ENCODE measurements at regions not wholly inside any gene's neighbourhood (a gene's known extent, or its start where the extent isn't known, plus 50 kb on each side); places are given as distances from the start of the nearest gene placed in this dataset.

GRCh38 chr4:29240641-29241040, 1479.5 kb upstream of the PCDH7 start:
- TF ChIP-seq, protein P1, sequence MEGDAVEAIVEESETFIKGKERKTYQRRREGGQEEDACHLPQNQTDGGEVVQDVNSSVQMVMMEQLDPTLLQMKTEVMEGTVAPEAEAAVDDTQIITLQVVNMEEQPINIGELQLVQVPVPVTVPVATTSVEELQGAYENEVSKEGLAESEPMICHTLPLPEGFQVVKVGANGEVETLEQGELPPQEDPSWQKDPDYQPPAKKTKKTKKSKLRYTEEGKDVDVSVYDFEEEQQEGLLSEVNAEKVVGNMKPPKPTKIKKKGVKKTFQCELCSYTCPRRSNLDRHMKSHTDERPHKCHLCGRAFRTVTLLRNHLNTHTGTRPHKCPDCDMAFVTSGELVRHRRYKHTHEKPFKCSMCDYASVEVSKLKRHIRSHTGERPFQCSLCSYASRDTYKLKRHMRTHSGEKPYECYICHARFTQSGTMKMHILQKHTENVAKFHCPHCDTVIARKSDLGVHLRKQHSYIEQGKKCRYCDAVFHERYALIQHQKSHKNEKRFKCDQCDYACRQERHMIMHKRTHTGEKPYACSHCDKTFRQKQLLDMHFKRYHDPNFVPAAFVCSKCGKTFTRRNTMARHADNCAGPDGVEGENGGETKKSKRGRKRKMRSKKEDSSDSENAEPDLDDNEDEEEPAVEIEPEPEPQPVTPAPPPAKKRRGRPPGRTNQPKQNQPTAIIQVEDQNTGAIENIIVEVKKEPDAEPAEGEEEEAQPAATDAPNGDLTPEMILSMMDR (IDR thresholded peaks at IDR 0.05): no peak
- TF ChIP-seq POLR2A (IDR thresholded peaks at IDR 0.05): no peak

Measured in body of pancreas (tissue), 4 donors.